ENCODE measurements at regions not wholly inside any gene's neighbourhood (a gene's known extent, or its start where the extent isn't known, plus 50 kb on each side); places are given as distances from the start of the nearest gene placed in this dataset.

GRCh38 chr16:61596655-61597054 is 439.6 kb downstream of the CDH8 start:
- DNase-seq (ENCODE audit: low read depth in 2 of 3, low spot score in 1 of 3), result no peak

- DNase-seq (ENCODE audit: low read depth in 2 of 3, low spot score in 1 of 3), result no peak
Observed at GRCh38 chr16:61595605-61596004, 440.6 kb downstream of the CDH8 start.

- DNase-seq (ENCODE audit: low read depth in 2 of 3, low spot score in 1 of 3), result no peak
Observed at GRCh38 chr16:61590577-61590976, 445.7 kb downstream of the CDH8 start.

- no peak for DNase-seq (ENCODE audit: low read depth in 2 of 3, low spot score in 1 of 3)
Observed at GRCh38 chr16:61587526-61587925, 448.7 kb downstream of the CDH8 start.

- no peak for DNase-seq (ENCODE audit: low read depth in 2 of 3, low spot score in 1 of 3)
Observed at GRCh38 chr16:61581417-61582046, 454.7 kb downstream of the CDH8 start.

- no peak for DNase-seq (ENCODE audit: low read depth in 2 of 3, low spot score in 1 of 3)
Observed at GRCh38 chr16:61580579-61580978, 455.7 kb downstream of the CDH8 start.

GRCh38 chr16:61579195-61579594 is 457.0 kb downstream of the CDH8 start:
- DNase-seq (ENCODE audit: low read depth in 2 of 3, low spot score in 1 of 3), result no peak

GRCh38 chr16:61576476-61576875 is 459.8 kb downstream of the CDH8 start:
- no peak for DNase-seq (ENCODE audit: low read depth in 2 of 3, low spot score in 1 of 3)

GRCh38 chr16:61575617-61576016 is 460.6 kb downstream of the CDH8 start:
- no peak for DNase-seq (ENCODE audit: low read depth in 2 of 3, low spot score in 1 of 3)

GRCh38 chr16:61569028-61569427 is 467.2 kb downstream of the CDH8 start:
- DNase-seq (ENCODE audit: low read depth in 2 of 3, low spot score in 1 of 3), result no peak

- DNase-seq (ENCODE audit: low read depth in 2 of 3, low spot score in 1 of 3), result no peak
Observed at GRCh38 chr16:61564716-61565115, 471.5 kb downstream of the CDH8 start.

- no peak for DNase-seq (ENCODE audit: low read depth in 2 of 3, low spot score in 1 of 3)
Observed at GRCh38 chr16:61555718-61556441, 480.4 kb downstream of the CDH8 start.

GRCh38 chr16:61549327-61549726 is 486.9 kb downstream of the CDH8 start:
- no peak for DNase-seq (ENCODE audit: low read depth in 2 of 3, low spot score in 1 of 3)

- DNase-seq (ENCODE audit: low read depth in 2 of 3, low spot score in 1 of 3), result no peak
Observed at GRCh38 chr16:61547626-61548025, 488.6 kb downstream of the CDH8 start.

- no peak for DNase-seq (ENCODE audit: low read depth in 2 of 3, low spot score in 1 of 3)
Observed at GRCh38 chr16:61544165-61544564, 492.1 kb downstream of the CDH8 start.

- no peak for DNase-seq (ENCODE audit: low read depth in 2 of 3, low spot score in 1 of 3)
Observed at GRCh38 chr16:61540216-61540615, 496.0 kb downstream of the CDH8 start.

- DNase-seq (ENCODE audit: low read depth in 2 of 3, low spot score in 1 of 3), result no peak
Observed at GRCh38 chr16:61530697-61531096, 505.5 kb downstream of the CDH8 start.

GRCh38 chr16:61500851-61501250 is 535.4 kb downstream of the CDH8 start:
- DNase-seq (ENCODE audit: low read depth in 2 of 3, low spot score in 1 of 3), result no peak

- no peak for DNase-seq (ENCODE audit: low read depth in 2 of 3, low spot score in 1 of 3)
Observed at GRCh38 chr16:61480250-61480649, 556.0 kb downstream of the CDH8 start.

GRCh38 chr16:61471737-61472136 is 564.5 kb downstream of the CDH8 start:
- DNase-seq (ENCODE audit: low read depth in 2 of 3, low spot score in 1 of 3), result no peak

GRCh38 chr16:61471023-61471422 is 565.2 kb downstream of the CDH8 start:
- no peak for DNase-seq (ENCODE audit: low read depth in 2 of 3, low spot score in 1 of 3)

GRCh38 chr16:61465285-61465684 is 571.0 kb downstream of the CDH8 start:
- no peak for DNase-seq (ENCODE audit: low read depth in 2 of 3, low spot score in 1 of 3)

- DNase-seq (ENCODE audit: low read depth in 2 of 3, low spot score in 1 of 3), result no peak
Observed at GRCh38 chr16:61460020-61460419, 576.2 kb downstream of the CDH8 start.
